NCI-H2171 (cell line): ENCODE measurements at regions not wholly inside any gene's neighbourhood (a gene's known extent, or its start where the extent isn't known, plus 50 kb on each side); places are given as distances from the start of the nearest gene placed in this dataset.
"Not testable (repeated sequence)": the region's sequence is repeated elsewhere in the genome, so short reads cannot be mapped to it uniquely, and the experiment has no call there.

Experiments
- DNase-seq: peaks from one replicate; lab custom pipeline; 2025; lab: John Stamatoyannopoulos, UW

DNA sequence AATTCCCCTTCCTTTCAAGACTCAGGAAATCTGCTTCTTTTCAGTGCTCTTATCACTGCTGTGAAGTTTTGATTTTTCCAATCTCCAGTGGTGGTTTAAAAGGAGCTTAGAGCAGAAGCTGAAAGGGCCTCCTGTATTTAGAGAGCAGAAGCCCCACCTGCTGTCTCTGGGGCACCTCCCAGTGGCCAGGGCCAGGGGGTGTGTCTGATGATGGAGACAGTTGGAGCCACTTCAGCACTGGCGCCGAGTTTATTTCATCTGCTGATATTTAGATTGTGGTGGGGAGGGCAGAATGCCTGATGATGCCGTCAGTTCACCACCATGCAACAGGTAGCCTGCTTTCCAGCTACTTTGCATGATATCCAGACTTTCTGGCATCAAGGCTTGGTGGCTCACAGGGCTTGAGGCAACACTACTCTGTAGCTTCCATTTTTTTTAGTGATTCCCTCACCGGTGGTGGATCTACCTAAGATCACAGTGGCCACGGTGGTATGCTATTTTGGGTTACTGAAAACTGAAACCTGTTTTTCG is 371.9 kb downstream of the KCNRG start:
- DNase-seq = peak; percentile 55

GRCh38 chr13:50388481-50388880 is 373.2 kb downstream of the KCNRG start:
- DNase-seq = no peak

DNA sequence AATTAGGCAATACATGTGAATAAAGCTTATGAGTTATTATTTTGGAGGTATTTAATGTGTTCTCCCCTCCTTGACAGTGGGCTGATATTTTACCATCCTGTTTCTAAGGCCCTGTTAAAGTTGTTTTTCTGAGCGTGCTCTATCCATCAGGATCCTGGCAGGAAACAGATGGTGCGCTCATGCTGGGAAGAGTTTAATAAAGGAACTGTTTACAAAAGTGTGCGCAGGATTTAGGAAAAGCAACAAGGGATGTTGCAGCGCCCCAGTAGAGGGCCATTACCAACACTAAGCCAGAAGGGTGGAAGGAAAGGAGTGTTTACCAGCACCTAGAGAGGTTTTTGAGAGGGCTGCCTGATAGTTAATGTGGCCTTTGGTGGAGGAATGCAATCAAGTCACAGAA is 374.5 kb downstream of the KCNRG start:
- DNase-seq = peak; percentile 83

GRCh38 chr13:50390503-50391248 is 375.4 kb downstream of the KCNRG start:
- DNase-seq = no peak

DNA sequence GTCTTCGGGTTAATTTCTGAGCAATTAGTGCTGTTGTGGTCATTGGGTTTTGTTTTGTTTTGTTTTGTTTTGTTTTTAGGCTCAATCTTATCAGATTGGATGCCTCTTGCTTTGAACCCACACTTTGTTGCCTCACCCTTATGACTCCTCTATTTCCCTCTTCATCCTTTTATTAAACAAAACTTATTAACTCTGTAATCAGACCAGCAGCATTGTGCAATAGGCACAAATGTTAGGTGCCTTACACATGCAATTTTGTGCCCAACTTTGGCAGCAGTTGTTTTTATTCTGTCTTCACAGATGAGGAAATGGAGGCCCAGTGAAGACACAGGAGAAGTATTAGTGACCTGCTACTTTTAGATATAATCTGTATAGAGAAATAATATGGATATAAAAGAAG is 377.7 kb downstream of the KCNRG start:
- no peak for DNase-seq

GRCh38 chr13:50393628-50394027 is 378.4 kb downstream of the KCNRG start:
- peak; percentile 86 for DNase-seq

- DNase-seq = no peak
Observed at GRCh38 chr13:50396001-50396400, 380.8 kb downstream of the KCNRG start.

GRCh38 chr13:50396618-50397017 is 381.4 kb downstream of the KCNRG start:
- DNase-seq = not testable (repeated sequence)

DNA sequence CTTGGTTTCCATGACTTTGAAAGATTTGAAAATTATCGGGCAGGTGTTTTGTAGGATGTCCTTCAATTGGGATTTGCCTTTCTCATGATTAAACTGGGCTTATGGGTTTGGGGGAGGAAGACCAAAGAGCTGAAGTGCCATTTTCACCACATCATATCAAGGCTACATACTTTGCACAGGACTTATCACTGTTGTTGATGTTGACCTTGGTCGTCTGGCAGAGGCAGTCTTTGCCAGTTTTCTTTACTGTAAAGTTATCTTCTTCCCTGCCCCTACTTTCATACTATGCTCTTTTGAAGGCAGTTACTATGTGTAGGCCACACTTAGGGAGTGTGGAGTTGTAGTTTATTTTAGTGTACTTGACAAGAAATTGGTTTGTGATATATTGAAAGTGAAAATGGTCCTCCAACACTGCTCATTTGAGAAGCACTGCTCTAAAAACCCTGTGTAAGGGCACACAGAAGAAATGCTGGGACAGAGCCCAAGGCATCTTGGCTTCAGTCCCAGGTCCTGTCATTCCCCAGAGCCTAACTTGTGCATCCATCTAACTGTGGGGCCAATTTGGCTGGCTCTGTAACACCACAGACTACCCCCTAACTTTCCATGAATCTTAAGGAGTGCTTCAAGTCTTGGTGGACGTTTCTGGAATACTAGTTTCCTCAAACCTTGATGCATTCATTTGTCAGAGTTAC is 384.9 kb downstream of the KCNRG start:
- DNase-seq = no peak

DNA sequence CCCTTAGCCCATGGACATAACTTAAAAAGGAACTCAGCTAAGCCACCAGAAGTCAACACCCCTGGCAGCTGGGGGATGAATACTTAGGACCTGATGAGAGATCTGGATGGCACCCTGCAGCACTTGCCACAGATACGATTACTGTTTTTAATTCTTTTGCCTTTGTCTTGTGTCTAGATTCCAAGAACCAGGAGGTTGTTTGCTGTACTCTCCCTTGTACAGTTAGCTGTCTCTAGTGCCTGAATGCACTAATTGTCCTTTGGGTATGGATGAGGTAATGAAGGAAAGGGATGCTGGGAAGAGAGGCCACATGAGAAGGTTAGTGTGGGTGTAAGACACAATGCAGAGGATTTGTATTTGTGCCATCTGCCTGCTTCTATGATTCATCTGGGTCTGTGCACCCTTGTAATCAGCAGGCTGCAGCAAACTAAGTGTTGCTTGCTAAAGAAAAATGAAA is 385.8 kb downstream of the KCNRG start:
- DNase-seq = peak; percentile 27

DNA sequence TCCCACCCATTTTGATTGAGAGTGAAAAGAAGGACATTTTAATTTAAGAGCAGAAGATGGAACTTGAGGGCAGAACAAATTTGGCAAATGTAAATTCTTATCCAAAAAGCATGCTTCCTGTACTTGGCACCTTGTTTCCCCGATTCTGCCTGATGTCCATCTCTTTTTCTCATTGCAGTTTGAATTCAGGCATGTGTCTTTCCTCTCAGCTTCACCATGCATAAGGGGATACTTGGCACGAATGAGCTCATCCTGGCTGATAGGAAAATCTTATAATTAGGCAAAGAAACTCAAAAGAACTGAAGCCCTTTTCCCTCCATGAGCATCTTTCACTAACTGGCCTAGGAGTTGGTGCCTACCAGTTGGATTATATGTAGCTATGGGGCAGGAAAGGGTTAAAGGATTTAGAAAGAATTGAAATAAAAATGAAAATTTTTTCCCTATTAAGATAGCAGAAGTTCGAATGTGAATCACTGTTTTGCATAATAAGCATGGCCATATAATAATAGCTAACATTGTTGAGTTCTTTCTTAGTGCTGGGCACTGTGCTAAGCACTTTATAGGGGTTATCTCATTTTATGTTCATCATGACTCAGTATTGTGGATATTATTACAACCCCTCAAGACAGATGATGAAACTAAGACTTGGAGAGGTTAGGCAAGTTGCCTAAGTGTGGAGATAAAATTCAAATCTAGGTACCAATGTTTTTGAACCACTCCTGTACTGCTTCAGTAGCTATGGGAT is 386.6 kb downstream of the KCNRG start:
- no peak for DNase-seq

DNA sequence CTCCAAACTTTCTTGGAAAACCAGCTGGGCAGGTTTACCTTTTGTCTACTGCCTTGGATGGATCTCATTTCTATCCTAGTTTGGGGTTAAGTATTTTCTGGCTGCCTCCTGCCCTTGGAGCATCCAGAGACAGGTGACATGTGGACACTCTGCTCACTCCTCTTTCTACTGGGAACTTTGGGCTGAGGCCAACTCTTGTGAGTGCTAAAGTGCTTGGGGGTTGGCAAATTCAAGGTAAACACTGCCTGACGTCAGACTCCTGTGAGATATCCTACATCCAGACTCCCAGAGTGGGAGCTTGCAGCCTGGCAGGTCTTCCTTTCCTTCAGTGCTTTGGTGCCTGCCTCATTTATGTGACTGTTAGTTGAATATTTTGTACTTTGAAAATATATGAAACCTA is 388.1 kb downstream of the KCNRG start:
- DNase-seq = peak; percentile 17

GRCh38 chr13:50404116-50404515 is 388.9 kb downstream of the KCNRG start:
- DNase-seq = no peak

- no peak for DNase-seq
Observed at GRCh38 chr13:50404769-50405168, 389.5 kb downstream of the KCNRG start.

- DNase-seq = no peak
Observed at GRCh38 chr13:50406831-50407230, 391.6 kb downstream of the KCNRG start.

GRCh38 chr13:50408068-50408467 is 392.8 kb downstream of the KCNRG start:
- DNase-seq = no peak

GRCh38 chr13:50409220-50409619 is 394.0 kb downstream of the KCNRG start:
- no peak for DNase-seq

DNA sequence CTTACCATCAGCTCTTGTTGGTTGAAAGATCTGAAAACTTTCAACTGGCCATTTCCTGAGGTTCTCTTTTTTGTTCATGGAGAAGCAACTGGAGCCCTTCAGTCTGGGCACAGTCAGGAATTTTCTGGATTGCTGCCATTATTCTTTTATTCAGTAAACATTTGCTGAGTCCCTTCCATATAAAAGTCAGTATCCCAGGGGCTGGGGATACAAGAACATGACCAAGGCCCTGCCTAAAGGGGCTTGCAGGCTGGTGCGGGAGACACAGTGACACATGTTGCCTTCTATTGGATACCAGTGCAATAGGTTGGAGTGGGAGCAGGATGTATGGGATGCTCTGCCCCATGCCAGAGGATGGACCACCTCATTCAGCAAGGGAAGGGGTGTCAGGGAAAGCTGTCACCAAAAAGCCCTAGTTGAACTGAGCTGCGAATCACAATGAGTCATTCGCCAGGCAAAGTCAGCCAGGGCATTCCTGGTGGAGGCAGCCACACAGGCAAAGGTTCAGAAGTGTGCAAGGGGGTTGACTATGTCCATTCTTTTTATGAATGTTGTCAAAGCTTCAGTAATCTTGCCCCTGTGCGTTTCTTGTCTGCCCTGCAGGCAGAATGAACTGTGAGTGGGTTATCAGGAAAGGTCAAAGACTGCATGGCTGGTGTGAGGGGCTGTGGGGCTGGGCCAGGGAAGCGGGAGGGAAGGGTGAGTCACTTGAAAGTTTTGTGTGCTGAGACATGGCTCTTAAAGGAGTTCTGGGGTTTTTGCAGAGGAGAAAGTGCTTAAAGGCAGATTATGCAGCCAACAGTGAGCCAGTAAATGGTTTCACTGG is 395.9 kb downstream of the KCNRG start:
- DNase-seq = no peak

DNA sequence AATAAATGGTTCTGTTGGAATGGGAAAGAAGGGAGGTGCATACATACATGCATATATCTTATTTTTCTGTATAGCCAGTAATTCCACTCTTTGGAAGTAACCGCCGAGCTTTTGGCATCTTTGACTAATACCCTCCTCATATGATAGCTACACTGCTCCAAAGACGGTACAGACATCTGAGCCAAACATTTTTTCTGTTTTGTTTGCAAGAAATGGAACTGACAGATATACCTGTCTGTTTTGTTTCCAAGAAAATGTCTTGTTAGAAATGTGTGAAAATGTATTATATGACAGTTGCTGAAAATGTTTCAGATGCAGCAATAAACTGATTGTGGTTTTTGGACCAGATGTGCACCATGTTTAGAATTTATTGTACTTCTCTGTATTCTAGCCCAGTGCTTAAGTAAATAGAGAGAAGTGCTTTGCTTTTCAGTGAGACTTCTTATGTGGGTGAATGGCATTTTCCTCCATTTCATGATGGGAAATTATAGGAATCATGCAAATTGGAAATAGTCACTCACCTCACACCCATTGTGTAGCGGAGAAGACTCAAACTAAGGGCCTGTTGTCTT is 396.9 kb downstream of the KCNRG start:
- DNase-seq = no peak

DNA sequence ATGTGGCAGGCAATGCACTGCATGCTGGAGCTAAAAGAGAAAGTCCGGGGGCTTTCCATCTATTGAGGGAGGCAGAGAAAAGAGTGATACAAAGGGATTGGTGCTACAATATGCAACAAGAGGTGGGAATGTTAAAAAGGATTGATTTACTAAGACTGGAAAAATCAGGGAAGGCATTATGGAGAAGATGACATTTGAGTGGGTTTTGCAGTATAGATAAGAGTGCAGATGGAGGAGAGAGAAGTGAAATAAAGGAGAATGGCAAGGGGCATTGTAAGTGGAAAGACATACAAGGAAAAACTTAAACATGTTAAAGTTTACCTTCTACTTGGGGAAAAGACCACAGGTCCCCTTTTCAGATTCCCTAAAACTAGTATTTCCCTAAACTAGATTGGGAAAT is 399.4 kb downstream of the KCNRG start:
- no peak for DNase-seq

GRCh38 chr13:50415428-50415827 is 400.2 kb downstream of the KCNRG start:
- no peak for DNase-seq
